HFFc6 (cell line): ENCODE measurements at regions not wholly inside any gene's neighbourhood (a gene's known extent, or its start where the extent isn't known, plus 50 kb on each side); places are given as distances from the start of the nearest gene placed in this dataset.
A peak's percentile ranks its signal among the peaks of the same experiment; 100 is the strongest.

Source experiments
- DNase-seq: peaks from one replicate; pipeline ENCODE4 v3.0.0-alpha.2; 2018
- H3K27ac Mint-ChIP-seq: 2 replicates; pipeline ENCODE4 v1.8.0; 2020; ENCODE audit warnings: mild to moderate bottlenecking, mixed read lengths
- H3K27me3 Mint-ChIP-seq: 2 replicates; pipeline ENCODE4 v1.8.0; 2021; ENCODE audit warnings: mild to moderate bottlenecking, moderate library complexity, mixed read lengths; ENCODE audit not compliant: insufficient read depth
- H3K36me3 Mint-ChIP-seq: 2 replicates; pipeline ENCODE4 v1.8.0; 2021; ENCODE audit warnings: low read depth, mixed read lengths
- H3K4me1 Mint-ChIP-seq: 2 replicates; pipeline ENCODE4 v1.8.0; 2020; ENCODE audit warnings: low read depth, mixed read lengths
- H3K4me3 Mint-ChIP-seq: 2 replicates; pipeline ENCODE4 v1.8.0; 2020; ENCODE audit warnings: mild to moderate bottlenecking, moderate library complexity, mixed read lengths
- H3K9me3 Mint-ChIP-seq: 2 replicates; pipeline ENCODE4 v1.8.0; 2020; ENCODE audit warnings: mild to moderate bottlenecking, mixed read lengths
- CTCF ChIP-seq: fragments of 200-600 bp; sonication (generic); IDR thresholded peaks from 2 replicates; pipeline ENCODE4 v1.5.0; 2021; ENCODE audit warnings: antibody characterized with exemption, mild to moderate bottlenecking

DNA sequence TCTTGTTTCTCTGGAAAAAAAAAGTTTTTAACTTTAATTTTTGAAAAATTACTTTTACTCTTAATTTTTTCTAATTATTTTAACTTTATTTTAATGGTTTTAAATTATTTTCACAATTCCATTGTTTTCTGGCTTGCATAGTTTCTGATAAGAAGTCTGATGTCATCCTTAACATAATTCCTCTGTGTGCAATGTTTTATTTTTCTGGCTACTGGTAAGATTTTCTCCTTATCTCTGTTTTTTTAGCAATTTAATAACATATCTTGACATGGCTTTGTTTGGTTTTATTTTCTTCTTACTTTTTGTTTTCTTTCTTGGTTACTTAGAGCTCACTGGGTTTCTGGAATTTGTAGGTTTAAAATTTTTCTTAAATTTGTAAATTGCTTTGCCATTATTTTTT, 114.8 kb downstream of the TBXT start:
- TF ChIP-seq CTCF, result no peak
- Mint-ChIP-seq H3K4me1 (no peaks in the 10 kb centered on the region; the same call in 1 of the 2 replicates), H3K4me3 (no peak overlapping the region), H3K36me3 (peaks cover 8% of the 10 kb centered on the region), H3K27me3 (peaks cover 2% of the 10 kb centered on the region; the same call in 1 of the 2 replicates), H3K9me3 (peaks cover 62% of the 10 kb centered on the region), H3K27ac (no peak overlapping the region)
- no peak for DNase-seq

DNA sequence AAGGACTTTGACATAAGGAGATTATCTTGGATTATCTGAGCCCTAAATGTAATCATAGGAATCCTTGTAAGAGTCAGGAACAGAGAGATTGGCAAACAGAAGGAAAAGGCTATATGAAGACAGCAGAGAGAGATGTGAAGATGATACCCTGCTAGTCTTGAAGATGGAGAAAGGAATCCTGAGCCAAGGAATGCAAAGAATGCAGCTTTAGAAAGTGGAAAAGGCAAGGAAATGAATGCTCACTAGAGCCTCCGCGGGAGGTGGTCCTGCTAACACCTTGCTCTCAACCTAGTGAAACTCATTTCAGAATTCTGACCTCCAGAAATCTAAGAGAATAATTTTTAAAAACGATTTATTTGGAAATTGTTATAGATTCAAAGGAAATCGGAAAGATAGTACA, 117.1 kb downstream of the TBXT start:
- H3K27me3 Mint-ChIP-seq, result no peaks in the 10 kb centered on the region; the same call in 1 of the 2 replicates
- no peak overlapping the region for H3K27ac Mint-ChIP-seq
- DNase-seq, result no peak
- H3K4me3 Mint-ChIP-seq, result no peak overlapping the region
- TF ChIP-seq CTCF, result no peak
- H3K36me3 Mint-ChIP-seq, result peaks cover 4% of the 10 kb centered on the region
- H3K9me3 Mint-ChIP-seq, result peaks cover 58% of the 10 kb centered on the region
- peaks cover 11% of the 10 kb centered on the region; the same call in 1 of the 2 replicates for H3K4me1 Mint-ChIP-seq

DNA sequence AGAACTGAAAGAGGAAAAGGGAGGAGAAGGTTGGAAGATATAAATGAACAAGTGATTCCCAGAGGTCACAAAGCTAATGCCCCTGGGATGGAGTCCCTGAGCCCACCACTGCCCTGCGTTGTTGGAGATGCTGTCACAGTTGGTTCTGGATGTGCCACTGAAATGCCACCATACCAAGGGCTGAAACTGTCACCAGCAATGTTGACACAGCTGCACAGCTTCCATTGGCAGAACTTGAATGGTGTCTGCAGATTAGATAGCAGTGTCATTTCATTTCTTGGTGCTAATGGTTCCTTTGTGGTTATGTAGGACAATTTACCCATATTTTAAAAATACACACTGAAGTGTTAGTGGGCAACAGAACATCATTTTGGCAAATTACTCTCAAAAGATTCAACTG, 120.7 kb downstream of the TBXT start:
- Mint-ChIP-seq H3K27ac (no peak overlapping the region), H3K4me3 (no peak overlapping the region), H3K9me3 (peaks cover 47% of the 10 kb centered on the region), H3K36me3 (peaks cover 4% of the 10 kb centered on the region; the same call in 1 of the 2 replicates), H3K4me1 (peaks cover 19% of the 10 kb centered on the region; the same call in 1 of the 2 replicates), H3K27me3 (no peaks in the 10 kb centered on the region)
- no peak for TF ChIP-seq CTCF
- no peak for DNase-seq

DNA sequence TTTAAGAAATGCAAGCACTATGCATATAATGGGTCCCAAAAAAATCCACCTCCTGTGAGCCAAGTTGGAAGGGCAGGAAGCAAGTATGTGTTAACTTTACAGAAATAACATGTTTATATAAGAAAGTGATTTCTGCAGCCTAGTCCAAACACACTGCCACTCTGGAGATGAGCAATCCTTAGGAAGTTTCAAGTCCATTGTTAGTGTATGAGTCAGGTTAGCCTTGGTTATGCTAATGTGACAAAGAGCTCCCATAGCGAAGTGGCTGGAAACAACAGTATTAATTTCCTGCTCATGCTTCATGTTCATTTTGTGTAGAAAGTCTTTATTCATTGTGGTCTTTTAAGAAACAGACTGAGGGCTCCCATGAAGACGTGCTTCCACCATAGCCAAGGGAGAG, 121.4 kb downstream of the TBXT start:
- H3K27ac Mint-ChIP-seq, result no peak overlapping the region; the same call in 1 of the 2 replicates
- TF ChIP-seq CTCF, result no peak
- H3K4me1 Mint-ChIP-seq, result peaks cover 19% of the 10 kb centered on the region; the same call in 1 of the 2 replicates
- no peaks in the 10 kb centered on the region for H3K27me3 Mint-ChIP-seq
- no peak overlapping the region for H3K4me3 Mint-ChIP-seq
- H3K9me3 Mint-ChIP-seq, result peaks cover 46% of the 10 kb centered on the region
- peaks cover 4% of the 10 kb centered on the region; the same call in 1 of the 2 replicates for H3K36me3 Mint-ChIP-seq
- peak; percentile 36 for DNase-seq

- no peak overlapping the region for H3K27ac Mint-ChIP-seq
- H3K36me3 Mint-ChIP-seq, result peaks cover 4% of the 10 kb centered on the region; the same call in 1 of the 2 replicates
- no peak for TF ChIP-seq CTCF
- H3K9me3 Mint-ChIP-seq, result peaks cover 49% of the 10 kb centered on the region
- no peak for DNase-seq
- H3K4me1 Mint-ChIP-seq, result peaks cover 19% of the 10 kb centered on the region; the same call in 1 of the 2 replicates
- H3K4me3 Mint-ChIP-seq, result no peak overlapping the region
- H3K27me3 Mint-ChIP-seq, result no peaks in the 10 kb centered on the region
These were observed 121.8 kb downstream of the TBXT start for GRCh38 chr6:166045860-166046200.
